ENCODE measurements at regions not wholly inside any gene's neighbourhood (a gene's known extent, or its start where the extent isn't known, plus 50 kb on each side); places are given as distances from the start of the nearest gene placed in this dataset.

DNA sequence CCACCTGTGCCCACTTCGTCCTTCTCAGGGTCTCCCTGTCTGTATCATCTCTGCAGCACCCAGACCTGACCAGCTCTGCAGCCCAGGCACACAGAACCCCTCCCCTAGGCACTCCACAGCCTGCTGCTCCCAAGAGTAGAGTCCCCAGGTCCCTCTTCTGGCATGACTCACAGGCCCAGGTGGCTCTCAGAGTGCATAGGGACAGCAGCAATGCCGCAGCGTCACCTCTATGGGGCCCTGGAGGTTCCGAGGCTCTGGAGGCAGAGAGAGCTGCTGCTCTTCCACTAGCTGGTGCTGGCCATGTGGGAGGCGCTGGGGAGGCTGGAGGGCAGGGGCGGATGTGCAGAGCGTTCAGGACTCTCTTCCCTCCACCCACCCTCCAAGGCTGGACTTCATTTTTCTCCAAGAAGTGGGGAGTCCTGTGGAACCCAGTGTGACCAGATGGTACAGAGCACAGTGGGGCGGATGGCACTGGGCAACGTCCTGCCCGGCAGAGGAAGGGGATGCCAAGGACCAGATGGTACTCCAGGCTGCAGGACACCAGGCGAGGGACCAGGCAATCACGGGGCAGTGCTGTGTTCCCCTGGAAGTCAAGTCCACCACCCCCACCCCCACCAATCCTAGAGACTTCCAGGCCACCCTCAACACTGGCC lies 151.7 kb downstream of the RBFOX3 start:
- TF ChIP-seq CTCF (IDR thresholded peaks at IDR 0.05): no peak
- no peak for TF ChIP-seq POLR2AphosphoS5 (IDR thresholded peaks at IDR 0.05; ENCODE audit: low read depth, low read length)
- TF ChIP-seq, protein P1, sequence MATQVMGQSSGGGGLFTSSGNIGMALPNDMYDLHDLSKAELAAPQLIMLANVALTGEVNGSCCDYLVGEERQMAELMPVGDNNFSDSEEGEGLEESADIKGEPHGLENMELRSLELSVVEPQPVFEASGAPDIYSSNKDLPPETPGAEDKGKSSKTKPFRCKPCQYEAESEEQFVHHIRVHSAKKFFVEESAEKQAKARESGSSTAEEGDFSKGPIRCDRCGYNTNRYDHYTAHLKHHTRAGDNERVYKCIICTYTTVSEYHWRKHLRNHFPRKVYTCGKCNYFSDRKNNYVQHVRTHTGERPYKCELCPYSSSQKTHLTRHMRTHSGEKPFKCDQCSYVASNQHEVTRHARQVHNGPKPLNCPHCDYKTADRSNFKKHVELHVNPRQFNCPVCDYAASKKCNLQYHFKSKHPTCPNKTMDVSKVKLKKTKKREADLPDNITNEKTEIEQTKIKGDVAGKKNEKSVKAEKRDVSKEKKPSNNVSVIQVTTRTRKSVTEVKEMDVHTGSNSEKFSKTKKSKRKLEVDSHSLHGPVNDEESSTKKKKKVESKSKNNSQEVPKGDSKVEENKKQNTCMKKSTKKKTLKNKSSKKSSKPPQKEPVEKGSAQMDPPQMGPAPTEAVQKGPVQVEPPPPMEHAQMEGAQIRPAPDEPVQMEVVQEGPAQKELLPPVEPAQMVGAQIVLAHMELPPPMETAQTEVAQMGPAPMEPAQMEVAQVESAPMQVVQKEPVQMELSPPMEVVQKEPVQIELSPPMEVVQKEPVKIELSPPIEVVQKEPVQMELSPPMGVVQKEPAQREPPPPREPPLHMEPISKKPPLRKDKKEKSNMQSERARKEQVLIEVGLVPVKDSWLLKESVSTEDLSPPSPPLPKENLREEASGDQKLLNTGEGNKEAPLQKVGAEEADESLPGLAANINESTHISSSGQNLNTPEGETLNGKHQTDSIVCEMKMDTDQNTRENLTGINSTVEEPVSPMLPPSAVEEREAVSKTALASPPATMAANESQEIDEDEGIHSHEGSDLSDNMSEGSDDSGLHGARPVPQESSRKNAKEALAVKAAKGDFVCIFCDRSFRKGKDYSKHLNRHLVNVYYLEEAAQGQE (IDR thresholded peaks at IDR 0.05; ENCODE audit: insufficient read depth in 1 of 2, low read depth in 2 of 2, low read length in 1 of 2): no peak
- no peak for TF ChIP-seq TCF7L2 (IDR thresholded peaks at IDR 0.05; ENCODE audit: low read depth, low read length)
- no peak for TF ChIP-seq SIN3A (IDR thresholded peaks at IDR 0.05; ENCODE audit: borderline replicate concordance, insufficient read depth, low read depth, low read length)
